ENCODE measurements at regions not wholly inside any gene's neighbourhood (a gene's known extent, or its start where the extent isn't known, plus 50 kb on each side); places are given as distances from the start of the nearest gene placed in this dataset.

DNA sequence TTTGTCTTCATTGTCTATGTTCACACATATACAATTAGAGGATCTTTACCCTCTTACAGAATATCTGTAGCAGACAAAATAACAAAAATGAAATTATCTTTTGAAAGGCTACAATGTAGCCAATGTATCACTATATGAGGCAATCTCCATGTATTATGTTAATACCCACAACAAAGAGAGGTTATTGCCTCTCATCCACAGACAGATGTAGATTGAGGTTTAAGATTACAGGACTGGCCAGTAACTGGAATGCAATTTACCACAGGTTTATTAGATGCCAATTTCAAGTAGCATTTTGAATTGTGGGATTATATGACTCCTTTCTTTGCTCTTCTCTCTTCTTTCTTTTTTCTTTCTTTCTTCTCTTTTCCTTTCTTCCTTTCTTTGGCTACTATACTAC lies 242.6 kb downstream of the ANKRD50 start:
- DNase-seq (ENCODE audit: low read depth), result no peak

DNA sequence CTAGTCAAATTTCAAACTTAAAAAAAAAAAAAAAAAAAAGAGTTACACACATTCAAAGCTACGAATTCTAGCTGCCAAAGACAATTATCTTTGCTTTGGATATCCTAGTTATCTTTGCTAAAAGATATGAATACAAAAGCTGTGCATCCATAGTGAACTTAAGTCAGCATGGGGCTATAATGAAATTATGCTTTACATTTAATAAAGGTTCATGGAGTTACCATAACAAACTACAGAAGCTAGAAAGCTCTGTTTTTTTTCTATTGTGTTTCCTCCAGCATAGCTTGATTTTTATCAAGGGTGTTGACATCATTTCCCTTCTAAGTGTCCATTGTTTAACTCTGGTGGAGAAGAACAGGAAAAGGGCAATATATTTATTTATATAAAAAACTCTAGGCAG lies 234.1 kb downstream of the ANKRD50 start:
- DNase-seq (ENCODE audit: low read depth), result no peak

DNA sequence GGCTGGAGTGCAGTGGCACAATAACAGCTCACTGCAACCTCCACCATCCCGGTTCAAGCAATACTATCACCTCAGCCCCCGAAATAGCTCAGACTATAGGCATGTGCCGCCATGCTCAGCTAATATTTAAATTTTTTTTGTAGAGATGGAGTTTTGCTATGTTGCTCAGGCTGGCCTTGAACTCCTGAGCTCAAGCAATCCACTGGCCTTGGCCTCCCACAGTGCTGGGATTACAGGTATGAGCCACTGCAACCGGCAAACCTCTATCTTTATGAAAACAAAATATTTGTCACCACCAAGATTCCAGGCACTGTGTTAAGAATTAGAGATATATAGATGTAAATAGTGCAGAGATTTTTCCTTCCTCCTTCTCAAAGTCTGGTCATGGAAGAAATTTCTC lies 232.5 kb downstream of the ANKRD50 start:
- no peak for DNase-seq (ENCODE audit: low read depth)

DNA sequence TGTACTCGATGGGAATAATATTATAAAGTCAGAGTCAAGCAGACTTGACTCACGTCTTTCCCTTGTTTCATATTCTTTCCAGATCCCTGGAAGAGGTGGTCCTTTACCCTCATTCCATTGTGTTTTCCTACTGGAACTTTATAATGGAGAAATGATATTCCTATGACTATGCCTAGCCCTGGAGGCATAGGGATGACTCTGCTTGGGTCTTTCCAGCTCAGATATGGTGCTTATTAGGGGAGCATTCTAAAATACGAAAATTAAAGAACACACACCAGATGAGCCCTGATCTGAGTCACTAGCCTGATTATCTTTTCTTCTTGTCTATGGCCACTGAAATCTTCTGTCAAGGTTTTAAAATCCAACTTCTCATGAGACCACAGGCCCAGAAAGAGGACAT lies 231.4 kb downstream of the ANKRD50 start:
- no peak for DNase-seq (ENCODE audit: low read depth)

DNA sequence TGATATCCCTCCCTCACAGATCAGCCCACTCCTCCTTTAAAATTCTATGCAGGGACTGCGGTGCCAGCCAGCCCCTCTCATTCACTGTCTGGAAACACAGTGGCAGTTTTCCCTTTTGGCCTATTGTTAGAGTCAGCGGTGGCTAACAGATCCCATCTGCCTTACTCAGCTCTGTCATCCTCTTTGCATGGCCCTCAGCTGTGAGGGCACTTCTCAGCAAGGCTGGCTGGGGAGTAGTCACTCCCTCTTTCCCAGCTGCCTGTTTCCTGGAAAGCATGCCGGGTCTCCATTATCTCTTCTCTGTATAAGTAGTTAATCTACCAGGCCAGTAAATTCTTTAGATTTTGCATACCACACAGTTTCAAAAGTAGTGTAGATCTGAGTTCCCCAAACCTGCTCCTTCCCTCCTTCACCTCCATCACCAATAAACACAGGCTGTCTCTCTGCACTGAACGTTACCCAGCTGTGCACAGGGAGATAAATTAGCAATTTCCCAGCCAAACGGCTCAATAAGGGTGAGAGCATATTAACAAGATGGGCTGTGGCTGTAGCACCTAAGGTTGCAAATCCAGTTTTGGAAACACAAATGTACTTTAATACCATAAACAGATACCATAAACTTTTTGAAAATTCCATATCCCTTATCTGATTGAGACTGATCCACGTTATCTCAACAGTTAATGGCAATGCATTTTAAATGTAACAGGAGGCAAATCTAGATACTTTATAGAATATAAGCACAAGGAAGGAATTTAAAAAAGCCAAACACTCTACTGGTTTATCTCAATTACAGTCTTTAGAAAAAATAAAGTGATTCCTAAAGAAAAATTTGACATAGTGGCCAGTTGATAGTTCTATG lies 229.3 kb downstream of the ANKRD50 start:
- DNase-seq (ENCODE audit: low read depth), result no peak

DNA sequence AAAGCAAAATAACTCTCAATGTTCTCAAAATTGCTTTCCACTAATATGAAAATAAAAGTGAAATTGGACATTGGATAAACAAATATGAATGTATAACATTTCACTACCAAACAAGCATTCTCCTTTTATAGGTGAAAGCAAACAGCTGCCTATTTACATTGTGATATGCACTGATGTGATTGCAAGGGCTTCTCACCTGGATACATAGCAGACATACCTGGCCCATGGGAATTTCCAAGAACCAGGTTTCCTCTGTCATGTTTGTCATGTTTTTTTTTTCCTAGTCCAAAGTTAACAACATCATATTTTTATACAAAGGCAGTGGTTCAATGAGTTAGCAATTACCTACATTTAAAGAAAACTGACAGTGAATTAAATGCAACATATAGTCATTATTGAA lies 228.5 kb downstream of the ANKRD50 start:
- no peak for DNase-seq (ENCODE audit: low read depth)

DNA sequence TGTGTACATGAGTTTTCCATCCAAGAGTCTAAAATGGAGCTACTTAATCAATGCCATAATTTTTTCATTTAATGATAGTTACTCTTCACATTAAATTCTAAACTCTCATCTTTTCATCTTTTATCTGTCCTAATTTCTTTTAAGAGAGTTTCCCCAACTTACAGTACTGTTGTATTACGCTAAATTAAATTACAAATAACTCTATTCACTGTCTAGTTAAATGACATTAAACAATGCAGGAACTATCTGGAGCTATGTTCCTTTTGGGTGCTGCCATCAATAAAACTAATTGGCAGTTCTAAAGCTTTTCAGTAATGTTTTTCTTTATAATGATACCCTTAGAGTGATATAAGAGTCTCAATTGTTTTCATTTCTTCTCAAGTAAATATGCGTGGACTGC lies 227.6 kb downstream of the ANKRD50 start:
- DNase-seq (ENCODE audit: low read depth), result no peak

DNA sequence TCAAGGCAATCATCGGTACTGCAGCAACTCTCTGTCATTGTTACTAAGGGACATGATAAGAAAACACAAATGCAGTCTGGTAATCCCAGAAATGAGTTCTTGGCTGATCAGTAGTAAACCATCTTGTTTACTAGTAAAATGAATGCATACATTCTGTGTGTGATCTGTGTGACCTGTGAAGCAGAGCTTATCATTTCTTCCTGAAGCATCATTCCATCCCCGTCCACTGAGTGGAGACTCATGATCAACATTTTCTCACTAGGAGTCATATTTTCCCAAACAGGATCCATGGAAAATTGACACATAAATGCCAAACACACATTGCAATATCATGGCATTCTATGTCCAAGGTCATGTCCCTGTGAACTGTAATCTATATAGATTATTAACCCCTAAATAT lies 226.1 kb downstream of the ANKRD50 start:
- no peak for DNase-seq (ENCODE audit: low read depth)

DNA sequence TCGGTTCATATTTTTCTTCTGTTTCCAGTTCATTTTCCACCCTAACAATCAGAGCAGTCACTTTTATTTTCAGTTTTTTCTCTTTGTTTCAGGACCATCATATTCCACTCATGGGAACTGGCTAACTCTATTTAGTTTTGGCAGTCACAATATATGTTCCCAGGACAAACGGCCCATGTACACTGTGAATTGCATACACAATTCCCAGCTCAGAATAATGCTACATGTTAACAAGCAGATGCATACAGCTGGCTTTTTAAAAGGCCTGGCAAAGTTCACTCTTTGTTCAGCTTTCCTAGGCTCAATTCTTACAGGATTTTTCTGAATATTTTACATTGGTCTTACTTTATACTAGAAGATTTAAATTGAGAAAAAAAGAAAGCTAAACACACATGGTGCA lies 224.9 kb downstream of the ANKRD50 start:
- no peak for DNase-seq (ENCODE audit: low read depth)

DNA sequence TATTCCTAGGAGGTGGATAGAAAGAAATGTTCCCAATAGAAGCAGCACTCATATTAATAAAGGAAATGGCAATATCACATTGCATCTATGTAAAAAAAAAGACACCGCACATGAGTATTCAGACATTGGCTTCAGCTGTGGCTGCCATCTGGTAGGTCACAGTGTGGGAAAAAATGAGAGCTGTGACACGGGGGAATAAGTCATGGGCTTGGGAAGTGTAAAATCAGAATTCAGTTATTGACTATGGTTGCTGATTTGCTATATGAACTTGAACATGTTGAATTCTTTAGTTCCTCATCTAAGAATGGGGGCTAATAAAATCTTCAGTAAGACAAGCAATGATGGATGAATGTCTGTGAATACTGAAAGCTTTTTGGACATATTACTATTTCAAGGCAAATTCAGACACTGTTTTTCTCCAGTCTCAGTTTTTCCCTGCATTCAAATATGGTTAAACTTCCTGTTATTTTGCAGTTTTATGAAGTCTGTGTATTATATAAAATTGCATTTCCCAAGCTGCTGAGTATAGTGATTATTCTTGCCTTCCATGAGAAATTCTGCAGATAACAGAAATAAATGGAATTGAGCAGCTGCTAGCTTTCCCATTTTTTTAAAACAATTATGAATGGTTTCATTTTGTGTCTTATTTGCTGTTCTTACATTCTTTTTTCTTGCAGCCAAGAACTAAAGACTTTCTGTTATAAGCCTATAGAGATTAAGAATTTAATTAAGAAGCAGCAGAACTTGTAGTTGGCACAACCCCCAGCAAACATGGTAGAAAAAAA lies 221.0 kb downstream of the ANKRD50 start:
- DNase-seq (ENCODE audit: low read depth), result no peak

DNA sequence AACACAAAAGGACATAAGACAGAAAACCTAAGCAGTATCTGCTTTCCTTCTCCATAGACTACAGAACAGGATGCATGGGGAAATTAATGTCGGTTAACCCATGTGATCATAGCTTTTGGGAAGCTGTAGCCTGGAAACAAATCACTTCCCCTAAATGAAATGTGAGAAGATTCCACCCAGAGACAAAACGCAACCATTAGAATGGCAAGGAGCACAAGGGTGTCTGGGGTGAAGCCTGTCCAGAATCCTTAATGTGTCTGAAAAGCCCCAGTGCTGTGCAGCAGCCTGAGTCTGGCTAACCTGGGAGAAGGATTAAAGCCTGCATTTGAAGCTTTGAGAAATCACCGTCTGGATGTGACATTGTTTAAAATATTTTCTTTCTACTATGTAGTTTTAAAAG lies 213.3 kb downstream of the ANKRD50 start:
- DNase-seq (ENCODE audit: low read depth), result no peak

DNA sequence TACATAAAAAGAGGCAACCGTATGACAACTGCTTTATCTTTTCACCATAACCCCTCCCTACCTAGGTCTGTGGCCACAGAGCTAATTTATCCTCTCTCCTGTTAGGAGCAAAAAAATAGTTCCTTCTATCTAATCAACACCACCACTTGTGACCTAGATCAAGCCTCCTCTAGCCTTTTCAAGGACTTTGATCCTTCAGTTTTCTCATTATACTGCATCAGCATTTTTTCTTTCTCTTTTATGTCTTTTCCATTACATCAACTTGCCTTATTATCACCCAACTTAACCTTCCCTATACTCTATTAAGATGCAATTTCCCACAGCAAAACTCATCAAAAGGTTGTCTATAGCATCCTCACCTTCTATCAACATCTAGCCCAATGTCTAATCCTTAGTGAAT lies 211.0 kb downstream of the ANKRD50 start:
- no peak for DNase-seq (ENCODE audit: low read depth)

DNA sequence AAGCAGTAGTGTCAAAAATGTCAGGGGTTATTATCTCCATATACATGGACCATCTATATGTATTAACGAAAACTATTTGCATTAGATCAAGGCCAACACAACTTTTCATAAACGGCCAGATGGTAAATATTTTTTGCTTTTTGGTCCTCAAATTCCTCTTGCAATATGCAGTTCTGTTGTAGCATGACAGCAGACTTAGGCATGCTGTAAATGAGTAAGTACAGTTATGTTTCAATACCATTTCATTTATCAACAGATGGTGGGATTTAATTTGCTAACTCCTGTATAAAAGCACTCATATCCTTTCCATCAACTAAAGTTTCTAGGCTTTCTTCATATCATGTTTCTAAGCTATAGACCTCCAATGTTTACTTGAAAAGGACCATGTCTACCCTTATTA lies 208.1 kb downstream of the ANKRD50 start:
- DNase-seq (ENCODE audit: low read depth), result no peak

DNA sequence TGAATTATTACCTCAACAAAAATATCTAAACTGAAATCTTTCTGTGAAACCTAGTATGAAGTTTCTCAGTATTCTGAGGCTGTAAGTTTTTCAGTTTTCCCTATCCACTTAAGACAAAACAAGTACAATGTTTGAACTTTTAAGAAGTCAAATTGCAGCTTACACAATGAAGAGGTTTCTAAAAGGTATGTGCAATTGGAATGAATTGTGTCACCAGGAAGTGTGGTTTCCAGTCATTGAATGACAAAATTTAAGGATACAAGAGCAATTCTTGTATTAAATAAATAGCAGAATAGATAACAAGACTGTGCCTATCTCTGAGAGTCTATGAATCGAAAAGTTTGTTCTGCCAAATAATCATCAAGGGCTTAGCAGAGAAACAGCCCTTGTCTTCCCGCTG lies 207.3 kb downstream of the ANKRD50 start:
- no peak for DNase-seq (ENCODE audit: low read depth)

DNA sequence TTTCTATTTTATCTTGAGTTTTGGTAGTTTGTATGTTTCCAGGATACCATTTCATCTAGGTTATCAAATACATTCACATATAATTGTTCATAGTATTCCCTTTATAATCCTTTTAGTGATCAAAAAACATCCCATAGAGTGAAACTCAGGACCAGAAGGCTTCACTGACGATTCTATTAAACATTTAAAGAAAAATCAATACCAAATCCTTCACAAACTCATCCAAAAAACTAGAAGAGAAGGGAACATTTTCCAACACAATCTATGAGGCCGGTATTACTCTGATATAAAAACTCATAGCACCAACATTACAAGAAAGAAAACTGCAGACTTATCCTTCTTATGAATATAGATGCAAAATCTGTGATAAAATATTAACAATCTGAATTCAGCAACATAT lies 203.4 kb downstream of the ANKRD50 start:
- DNase-seq (ENCODE audit: low read depth), result no peak

DNA sequence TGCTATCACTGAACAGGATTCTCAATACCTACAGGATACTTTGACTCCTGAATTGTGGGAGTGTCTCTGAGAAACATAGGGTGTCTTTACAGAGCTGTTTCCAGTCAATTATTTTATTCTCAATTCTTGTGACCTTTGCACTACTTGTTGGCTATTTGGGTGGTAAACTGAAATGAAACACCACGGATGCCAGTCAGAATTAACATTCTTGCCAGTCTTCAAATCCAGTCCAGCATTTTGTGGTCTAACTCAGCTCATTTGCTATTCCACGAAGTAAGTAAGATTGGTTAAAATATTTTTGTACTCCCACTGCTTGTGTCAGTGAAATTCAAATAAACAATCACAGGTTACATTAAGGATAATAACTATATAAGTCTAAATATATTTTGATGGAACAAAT lies 197.9 kb downstream of the ANKRD50 start:
- DNase-seq (ENCODE audit: low read depth), result no peak

DNA sequence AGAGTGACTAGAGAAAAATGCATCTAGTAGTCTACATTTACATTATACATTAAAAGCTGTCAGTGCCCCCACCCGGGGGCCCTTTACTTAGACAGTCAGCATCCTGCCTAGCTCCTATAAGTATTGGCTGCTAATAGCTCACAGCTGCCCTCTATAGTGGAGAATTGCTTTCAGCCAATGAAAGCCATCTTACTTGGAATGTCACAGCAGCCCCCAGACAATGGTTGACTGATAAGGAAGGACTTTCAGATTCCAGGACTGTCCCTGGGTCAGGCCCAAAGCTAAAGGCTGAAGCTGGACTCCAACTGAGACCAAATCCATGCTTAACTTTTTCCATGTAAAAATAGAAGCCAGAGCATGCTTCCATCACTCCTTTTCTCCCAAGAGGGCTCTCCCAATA lies 196.9 kb downstream of the ANKRD50 start:
- DNase-seq (ENCODE audit: low read depth), result no peak

DNA sequence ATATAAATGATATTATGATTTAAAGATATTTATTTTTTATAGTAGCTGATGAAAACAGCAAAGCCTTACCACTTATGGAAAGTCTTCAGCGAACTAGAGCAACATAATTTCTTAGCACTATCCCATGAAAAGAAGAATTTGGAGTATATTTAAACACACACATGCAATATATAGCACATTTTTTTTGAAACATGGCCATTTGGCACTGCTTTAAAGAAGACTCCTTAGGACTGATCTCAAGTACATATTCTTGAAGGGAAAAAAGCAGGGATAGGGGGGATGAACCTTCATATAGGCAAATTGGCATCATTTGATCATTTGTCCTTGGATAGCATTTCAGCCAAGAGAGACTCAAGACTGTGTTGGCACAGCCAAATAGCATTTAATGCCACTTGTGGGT lies 193.3 kb downstream of the ANKRD50 start:
- DNase-seq (ENCODE audit: low read depth), result no peak

DNA sequence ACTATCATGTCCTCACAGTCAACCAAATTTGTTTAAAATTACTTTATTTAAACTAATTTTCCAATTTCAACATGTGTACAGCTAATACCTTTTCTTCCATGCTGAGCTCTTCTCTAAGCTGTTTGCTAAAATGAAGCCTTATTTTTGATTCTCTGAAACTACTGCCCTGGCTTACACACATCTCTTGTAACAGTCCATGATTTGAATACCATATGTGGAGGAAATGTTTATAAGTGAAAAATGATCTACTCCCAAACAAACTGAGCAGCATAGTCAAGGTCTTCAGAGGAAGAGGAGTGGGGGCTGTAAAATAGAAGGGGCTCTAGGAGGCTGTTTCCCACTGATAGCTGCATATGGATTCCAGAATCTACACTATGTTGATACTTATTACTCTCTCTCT lies 188.7 kb downstream of the ANKRD50 start:
- DNase-seq (ENCODE audit: low read depth), result no peak

DNA sequence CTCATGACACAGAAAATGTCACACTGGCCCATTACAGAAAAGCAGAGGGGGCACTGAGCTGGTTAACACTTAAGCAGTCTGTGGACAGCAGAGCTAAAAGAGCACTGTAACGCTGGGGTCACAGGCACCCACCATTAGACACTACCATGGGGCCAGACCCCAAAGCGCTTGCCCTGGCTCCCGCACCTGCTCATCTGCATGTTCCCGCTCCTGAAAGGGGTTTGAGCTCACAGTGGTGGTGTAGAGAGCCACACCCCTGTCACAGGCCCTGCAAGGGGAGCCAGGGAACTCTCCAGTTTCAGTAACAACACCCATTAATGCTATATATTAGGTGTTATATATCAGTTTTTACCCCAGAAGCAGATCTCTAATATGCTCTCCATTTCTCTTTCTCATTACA lies 187.0 kb downstream of the ANKRD50 start:
- DNase-seq (ENCODE audit: low read depth), result no peak

DNA sequence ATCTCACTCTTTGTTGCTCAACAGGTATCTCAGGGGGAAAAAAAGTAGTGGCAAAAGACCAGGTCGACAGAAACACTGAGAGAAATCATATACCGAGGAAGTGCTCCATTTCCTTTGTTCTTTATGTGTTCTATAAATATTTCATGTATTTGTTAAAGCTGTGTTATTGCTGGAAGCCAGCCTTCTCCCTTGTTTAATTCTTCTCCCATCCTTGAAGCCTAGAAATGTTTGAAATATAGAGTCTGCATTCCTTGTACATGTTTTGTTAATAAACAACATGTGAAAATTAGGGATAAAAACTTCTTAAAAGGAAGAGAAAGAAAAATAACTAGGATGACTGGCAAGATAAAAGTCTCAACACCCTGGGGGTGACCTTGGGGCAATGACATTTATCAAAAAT lies 186.2 kb downstream of the ANKRD50 start:
- no peak for DNase-seq (ENCODE audit: low read depth)

DNA sequence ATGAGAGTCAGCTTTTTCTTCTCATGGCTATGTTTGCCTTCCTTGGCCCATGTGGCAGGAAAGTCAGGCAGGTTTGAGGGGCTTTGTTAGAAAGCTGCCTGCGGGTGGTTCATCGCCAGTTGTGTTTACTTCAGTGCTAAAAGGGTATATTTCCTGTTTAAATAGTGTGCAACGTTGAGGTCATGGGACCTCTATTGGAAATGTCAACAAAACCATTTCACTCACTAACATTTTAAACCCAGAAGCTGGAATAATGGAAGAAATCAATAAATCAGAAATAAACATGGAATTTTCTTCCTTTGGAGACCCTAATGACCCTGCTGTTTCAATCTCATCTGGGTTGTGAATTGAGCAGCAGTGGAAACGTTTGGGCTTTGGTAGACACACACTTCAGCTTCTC lies 185.8 kb downstream of the ANKRD50 start:
- no peak for DNase-seq (ENCODE audit: low read depth)

DNA sequence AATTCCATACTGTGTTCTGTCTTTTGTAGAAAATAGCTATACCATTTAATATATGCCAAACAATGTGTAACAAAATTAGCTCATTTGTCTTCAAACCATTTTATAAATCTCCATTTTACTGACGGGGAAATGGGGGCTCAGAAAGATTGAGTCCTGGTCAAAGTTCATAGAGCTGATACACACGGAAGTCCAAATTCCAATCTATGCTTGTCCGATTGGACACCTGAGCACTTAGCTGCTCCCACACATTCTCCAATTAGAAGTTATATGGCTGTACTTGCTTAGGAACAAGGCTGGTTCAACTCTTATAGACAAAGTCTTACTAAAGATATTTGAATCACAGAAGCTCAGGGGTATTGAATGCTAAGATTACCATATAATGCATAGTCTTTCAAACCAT lies 185.2 kb downstream of the ANKRD50 start:
- no peak for DNase-seq (ENCODE audit: low read depth)

DNA sequence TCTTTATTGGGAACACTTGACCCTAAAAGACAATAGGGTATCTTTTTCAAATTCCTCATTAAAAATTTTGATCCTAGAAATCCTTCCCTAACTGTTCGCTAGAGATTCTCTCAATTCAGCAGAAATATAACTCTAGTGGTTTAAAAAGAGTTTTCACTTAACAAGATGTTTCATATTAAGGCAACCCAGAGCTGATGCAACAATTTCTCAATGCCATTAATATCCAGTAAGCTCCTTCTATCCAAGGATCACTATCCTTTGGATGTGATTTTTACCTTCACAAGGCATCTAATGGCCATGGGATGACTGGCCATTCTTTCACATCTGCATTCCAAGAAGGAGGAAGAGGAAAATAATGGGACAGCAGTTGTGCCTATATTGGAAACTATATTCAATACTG lies 183.4 kb downstream of the ANKRD50 start:
- no peak for DNase-seq (ENCODE audit: low read depth)

All from activated T-helper 1 cell treated with Interleukin-2 at 50 U/mL for 16 hours (primary cell).